ENCODE measurements at regions not wholly inside any gene's neighbourhood (a gene's known extent, or its start where the extent isn't known, plus 50 kb on each side); places are given as distances from the start of the nearest gene placed in this dataset.

DNA sequence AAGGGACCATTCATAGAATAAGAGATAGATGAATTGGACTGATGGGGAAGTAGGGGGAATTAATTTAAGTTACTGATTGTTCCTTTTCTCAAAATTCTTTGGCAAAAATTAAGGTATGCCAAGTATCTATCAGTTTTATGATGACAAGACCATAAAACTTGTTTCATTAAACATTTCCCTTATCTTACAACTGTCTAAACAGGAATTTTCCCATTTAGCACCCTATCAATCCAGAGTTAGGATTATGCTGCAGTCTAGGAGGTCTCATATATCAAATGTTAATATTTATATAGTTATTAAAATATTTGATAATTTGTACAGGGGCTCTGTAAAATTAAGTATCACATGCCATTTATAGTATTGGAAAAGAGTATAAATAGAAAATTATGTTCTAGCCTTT is 51.5 kb upstream of the ARID1B start:
- no peak for DNase-seq (ENCODE audit: low spot score)

DNA sequence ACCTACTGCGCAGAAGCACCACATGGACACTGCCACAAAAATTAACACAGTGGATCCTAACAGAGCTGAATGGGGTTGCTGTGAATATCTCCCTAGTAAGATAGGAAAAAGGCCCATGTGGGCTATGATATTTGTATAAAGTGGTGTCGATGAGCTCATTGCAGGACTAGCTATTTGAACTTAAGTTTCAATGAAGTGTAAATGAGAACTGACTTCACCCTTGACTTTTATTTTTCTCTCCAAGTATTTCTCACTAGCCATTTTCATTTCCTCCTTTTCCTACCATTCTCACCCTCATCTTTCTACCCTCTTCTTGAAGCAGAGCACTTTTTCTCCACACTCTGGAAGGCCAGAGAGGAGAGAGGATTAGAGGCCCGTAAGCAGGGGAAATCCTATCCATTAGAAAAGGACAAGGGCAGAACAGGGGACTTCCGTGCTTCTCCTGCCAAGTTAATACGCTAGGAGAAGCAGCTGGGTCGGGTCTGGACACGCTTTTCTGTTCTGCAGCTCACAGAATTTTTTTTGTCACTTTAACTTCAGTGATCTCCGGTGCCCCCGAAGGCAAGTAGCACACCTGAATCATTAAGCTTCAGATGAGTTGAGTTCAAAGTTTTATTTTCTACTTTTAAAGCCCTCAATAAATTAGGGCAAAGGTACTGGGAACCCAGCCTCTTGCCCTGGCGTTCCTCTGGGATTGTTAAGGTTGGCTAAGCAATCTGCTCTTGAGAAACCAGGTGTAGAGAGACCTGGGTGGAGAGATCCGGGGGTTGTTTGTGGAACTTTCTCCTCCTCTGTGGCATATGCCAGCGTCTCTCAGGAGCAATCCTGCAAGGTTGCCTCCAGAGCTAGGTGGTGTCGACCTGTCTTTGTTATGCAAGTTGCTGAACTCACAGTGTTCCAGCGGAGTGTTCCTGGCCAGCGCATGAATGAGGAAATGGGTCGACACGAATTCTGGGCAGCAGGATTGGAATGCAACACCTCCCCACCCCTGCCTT is 56.2 kb upstream of the ARID1B start:
- no peak for DNase-seq (ENCODE audit: low spot score)

DNA sequence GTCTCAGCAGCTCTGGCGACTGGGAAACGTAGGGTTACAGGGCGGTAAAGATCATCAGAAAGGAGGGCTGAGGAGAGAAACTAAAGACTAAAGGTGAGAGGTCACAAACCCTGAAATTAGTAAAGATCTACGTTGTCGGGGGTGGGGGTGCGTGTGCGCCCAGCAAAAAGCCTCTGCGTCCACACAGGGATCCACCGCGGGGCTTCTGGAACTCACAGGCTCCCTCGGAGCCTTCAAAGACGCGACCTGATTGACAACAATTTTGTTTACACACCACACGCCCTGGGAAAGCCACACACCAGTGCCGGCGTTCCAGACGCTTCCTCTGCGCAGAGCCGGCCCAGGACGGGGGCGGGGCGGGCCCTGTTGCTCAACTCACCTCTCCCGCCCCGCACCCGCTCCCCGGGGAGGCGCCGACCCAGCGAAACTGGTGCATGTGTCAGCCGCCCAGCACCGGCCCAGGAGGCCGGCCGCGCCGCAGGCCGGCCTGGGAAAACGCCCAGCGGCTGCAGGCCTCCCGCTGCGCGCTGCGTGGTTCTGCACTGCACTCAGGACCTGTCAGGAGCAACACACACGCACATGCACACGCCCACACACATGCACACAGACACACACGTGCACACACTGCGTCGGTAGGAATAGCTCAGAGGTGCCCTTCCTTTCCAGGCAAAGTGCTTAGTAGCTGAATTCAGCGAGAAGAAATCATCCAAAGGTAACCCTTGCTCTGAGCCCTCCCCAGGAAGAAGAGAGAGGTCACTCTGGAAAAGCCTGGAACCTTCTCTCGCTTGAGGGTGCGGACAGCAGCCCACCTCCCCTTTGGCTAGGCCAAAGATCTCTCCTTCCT is 57.2 kb upstream of the ARID1B start:
- peak; percentile 75 for DNase-seq (ENCODE audit: low spot score)

DNA sequence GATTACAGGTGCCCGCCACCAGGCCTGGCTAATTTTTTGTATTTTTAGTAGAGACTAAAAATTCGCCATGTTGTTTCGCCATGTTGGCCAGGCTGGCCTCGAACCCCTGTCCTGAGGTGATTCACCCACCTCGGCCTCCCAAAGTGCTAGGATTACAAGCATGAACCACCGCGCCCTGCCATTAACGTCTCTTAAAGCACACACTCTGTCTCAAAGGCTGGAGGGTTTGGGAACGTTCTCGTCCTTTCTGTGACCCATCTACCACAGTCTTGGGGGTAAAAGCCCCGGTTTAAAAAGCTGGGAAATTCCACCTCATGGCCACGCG is 57.8 kb upstream of the ARID1B start:
- DNase-seq (ENCODE audit: low spot score): no peak

DNA sequence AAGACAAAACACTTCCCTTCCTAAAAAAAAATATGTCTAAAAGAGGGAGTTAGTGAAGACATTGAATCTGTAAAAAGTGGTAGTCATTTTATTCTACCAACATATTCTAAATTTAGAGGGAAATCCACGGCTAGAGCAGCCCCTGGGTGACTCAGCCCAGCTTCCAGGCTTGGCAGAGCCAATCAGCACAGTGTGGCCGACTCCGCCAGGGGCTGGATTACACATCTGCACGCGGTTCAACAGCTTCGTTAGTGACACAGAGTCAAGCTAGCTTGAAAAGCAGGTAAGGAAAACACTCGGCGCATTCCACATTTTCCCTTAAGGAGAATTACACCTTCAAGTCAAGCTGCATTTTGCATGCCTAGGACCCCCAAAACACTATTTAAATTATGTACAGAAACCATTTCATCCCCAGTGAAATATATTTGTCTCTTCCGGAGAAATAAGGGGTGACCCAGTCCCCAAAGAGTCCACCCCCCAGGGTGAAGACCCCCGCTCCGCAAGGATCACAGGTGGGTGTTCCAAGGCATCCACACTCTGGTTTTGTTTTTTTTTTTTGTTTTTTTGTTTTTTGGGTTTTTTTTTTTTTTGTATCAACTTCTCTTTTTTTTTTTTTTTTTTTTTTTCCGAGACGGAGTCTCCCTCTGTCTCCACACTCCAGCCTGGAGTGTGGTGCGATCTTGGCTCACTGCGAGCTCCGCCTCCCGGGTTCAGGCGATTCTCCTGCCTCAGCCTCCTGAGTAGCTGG is 58.4 kb upstream of the ARID1B start:
- DNase-seq (ENCODE audit: low spot score): no peak

DNA sequence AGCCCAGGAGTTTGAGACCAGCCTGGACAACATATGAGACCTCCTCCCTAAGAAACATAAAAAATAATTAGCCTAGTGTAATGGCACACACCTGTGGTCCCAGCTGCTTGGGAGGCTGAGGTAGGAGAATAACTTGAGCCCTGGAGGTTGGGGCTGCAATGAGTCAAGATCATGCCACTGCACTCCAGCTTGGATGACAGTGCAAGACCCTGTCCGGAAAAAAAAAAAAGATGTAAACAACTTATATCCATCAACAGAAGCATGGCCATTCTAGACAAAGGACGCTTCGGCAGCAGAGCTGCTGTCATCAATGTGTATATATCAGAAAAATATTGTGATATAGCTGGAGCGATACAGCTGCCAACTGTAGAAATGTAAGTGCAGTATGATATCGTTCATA is 59.6 kb upstream of the ARID1B start:
- no peak for DNase-seq (ENCODE audit: low spot score)

DNA sequence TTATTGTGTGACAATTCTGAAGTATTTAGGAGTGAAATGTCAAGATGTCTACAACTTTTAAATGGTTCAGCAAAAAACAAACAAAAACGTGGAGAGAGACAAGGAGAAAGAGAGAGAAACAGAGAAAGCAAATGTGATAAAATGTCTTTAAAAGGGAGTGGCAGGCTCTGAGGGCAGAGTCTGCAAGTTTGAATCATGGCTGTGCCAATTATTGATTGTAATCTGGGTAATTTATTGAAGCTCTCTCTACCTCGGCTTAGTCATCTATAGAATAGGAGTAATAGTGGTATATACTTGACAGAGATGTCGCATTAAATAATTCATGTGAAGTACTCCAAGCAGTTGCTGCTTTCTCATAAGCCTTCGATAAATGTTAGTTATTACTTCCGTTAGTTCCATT is 61.3 kb upstream of the ARID1B start:
- DNase-seq (ENCODE audit: low spot score): no peak

DNA sequence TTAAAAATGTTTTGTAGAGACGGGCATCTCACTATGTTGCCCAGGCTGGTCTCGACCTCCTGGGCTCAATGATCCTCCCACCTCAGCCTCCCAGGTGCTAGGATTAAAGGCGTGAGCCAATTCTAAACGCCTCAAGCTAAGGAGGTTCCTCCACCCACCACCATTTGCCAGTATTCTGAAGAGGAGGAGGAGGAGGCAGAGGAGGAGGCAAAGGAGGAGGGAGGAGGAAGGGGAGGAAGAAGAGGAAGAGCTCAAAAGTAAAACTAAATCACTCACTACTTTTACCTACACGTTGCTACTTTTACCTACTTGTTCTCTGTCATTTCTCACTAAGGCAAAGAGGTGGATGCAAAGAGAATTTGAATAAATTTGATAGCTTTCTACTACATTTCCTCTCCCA is 63.6 kb upstream of the ARID1B start:
- no peak for DNase-seq (ENCODE audit: low spot score)

DNA sequence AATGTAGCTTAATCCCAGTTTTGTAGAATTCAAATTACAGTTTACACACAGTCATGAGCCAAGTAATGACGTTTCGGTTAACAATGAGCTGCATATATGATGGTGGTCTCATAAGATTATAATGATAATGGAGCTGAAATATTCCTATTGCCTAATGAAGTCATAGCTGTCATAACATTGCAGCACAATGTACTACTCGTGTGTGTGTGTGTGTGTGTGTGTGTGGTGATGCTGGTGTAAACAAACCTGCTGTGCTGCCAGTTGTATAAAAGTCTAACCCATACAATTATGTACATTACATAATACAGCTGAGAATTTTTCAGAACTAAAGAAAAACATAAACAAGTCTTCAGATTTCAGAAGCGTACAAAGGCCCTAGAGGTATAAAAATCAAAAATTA is 66.7 kb upstream of the ARID1B start:
- no peak for DNase-seq (ENCODE audit: low spot score)

DNA sequence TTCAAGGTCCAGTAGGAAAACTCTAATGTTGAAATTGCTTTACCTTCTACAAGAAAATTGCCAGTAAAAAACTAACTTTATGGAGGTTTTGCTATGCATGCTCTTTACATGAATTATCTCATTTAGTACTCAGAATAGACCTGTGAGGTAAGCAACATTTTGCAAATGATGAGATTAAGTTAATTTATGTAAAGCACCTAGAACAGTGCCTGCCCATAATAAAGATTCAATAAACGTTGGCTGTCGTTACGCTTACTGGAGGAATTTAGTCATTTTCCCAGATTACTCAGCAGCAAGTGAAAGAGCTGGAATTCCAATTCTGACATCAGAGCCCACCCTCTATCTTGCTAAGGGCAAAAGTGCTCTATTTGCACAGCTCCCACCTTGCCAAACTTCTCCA is 69.4 kb upstream of the ARID1B start:
- DNase-seq (ENCODE audit: low spot score): no peak

DNA sequence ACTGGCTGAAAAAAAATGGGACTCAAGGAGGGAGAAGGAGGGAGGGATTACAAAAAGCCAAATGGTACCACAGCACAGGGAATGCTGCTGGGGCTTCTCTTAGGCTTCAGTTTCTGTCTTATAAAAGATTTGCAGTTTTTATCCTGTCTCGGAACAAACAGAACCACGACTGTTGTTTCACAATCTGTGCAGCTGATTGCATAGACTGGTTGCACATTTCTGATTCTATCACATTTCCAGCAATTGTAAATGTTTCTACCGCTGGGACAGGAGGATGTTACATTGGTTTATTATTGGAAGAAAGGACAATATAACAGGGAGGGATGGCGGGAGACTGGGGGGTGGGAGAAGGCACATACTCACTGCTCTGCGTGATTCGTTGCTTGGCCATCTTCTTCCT is 73.5 kb upstream of the ARID1B start:
- DNase-seq (ENCODE audit: low spot score): no peak

DNA sequence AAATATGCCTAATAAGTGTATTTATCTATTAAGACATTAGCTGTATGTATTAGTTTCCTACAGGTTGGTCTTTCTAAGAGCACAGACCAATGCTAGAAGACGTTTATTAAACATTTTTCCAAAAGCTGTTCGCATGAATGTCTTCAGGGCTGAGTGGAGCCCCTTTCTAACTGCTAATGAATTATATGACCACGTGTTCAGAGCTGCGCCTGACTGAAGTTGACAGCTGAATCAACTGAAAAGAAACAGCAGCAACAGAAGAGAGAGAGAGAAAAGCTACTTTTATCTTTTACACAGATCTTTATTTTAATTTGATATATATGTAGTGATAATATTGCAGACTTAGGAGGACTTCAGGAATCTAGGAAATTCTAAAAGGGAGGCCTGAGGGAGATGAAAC is 75.2 kb upstream of the ARID1B start:
- no peak for DNase-seq (ENCODE audit: low spot score)

DNA sequence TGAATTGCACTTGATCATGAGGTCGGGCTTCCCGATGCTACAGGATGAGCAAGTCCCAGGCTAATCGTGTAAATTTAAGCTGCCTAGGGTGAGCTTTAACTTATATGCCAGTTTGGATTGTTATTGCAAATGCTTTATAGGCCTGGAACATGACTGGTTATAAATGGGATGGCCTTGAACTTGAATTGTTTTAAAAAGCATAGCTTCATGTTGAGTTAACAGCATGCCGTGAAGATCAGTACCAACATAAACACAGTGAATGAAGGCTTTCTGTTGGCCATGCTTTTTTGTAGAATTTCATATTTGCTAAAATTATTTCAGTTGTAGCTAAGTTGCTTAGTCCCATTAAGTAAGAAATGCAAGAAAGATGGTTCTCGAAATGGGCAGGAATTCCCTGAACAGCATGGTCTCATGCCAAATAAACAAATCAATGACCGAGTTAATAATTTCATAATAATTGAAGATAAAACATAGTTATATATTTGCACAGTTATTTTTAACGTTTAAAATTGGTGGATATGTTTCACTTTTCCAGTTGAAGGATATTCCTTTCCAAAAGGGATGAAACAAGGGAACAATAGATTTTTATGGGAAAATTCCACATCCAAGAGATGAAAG is 76.6 kb upstream of the ARID1B start:
- DNase-seq (ENCODE audit: low spot score): no peak

DNA sequence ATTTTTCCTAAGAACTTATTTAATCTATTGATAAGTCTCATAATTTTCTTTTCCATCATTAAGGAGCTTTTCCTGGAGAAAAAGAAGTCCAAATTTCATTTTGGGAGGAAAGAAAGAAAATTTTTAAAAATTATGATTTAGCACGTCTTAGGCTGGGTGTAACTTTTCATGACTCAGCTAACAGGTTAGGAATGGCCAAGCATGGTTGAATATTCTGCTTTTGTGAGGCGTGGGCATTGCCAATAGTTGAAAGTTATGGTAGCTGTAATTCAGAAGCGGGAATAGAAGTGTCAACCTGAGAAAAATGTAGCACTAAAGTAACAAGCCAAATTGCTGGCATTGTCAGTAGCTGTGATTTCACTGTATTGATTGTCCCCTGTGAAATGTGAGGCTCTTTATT is 77.2 kb upstream of the ARID1B start:
- DNase-seq (ENCODE audit: low spot score): no peak

DNA sequence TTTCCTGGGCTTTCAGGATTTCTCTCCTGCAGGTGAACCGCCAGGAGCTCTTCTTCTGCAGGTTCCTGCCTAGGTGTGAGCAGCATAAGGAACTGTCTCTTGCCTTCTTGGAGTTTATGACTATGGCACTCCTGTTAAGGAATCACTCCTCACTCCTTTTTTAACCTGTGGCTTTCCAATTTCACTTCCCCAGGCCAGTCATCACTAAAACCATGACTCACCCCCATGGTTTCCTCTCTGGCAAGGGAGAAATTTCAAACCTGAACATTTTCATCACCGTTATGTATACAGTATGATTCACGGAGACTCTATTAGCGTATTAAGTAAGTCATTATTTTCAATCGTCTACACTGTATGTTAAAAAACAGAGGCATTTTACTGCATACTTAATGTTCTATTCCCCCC is 78.2 kb upstream of the ARID1B start:
- DNase-seq (ENCODE audit: low spot score): no peak

DNA sequence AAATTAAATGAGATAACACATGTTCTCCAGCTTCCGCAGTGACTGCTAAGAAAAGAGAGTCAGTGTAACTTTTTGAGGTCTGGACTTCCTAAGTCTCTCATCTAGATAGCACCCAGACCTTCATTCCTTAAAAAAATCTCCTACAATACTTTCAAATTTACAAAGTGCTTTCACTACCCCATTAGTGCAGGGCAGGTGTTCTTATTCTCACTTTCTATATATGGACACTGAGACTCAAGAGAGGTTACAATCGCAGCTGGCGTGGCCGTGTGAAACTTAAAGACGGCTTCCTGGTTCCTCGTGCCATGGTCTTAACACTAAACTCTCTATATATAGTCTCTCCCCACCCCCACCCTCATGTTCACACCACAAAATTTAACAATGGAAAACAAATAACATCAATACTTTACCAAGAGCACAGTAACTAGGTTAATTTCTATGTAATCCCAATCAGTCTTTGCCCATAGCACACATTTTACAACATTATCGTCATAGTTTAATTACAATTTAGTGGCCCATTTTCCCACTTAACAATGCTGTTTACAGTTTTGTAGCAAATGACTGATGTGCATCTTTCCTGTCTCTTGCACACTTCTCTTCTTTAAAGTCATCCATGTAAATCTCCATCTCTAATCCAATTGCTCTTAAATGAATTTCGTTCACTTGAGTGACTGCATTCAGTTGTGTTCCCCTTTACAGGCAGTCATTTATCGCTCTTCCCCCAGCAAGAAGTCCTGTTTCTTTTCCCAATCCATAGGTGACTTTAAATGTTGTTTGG is 78.8 kb upstream of the ARID1B start:
- DNase-seq (ENCODE audit: low spot score): no peak

DNA sequence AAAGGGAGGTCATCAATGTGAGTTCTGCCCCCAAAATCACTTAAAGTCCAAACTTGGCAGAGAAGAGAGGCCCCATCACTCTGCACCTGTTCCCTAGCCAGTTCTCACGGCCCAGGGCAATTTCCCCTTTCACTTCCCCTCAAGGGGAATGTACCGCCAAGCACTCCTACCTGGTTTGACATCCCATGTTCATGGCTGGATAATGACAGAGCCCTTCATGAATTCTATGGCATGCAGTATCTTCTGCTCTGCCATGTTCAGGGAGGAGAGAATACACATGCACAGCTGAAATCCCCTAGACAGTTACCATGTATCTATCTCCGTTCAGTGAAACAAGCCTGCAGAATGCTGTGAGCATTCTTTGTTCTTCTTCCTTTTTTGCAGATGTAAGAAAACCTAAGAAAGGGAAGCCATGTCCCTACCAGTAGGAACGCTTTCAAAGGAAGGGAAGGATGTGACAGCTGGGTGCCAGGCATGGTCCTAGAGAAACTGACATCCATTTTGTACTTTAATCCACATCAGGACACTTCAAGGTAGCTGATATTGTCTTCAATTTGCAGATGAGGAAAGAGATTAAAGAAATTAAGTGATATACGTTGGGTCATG is 79.8 kb upstream of the ARID1B start:
- no peak for DNase-seq (ENCODE audit: low spot score)

DNA sequence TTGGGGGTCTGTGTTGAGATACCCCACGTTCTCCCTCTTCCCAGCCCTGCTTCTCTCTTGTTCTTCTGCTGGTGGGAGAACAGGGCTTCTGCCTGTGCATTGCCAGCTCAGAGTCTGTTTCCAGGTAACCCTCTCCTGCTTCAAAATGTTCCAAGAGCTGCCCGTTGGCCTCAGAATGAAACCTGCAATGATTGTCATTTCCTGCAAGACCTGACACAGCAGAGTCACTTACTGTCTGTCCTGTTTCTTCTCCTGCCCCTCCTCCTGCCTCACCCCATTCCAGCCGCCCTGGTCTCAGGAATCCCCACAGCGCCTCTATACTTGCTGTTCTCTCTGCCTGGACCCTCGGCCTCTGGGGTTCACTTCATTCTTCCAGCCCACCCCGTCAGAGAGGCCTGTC is 81.4 kb upstream of the ARID1B start:
- no peak for DNase-seq (ENCODE audit: low spot score)

DNA sequence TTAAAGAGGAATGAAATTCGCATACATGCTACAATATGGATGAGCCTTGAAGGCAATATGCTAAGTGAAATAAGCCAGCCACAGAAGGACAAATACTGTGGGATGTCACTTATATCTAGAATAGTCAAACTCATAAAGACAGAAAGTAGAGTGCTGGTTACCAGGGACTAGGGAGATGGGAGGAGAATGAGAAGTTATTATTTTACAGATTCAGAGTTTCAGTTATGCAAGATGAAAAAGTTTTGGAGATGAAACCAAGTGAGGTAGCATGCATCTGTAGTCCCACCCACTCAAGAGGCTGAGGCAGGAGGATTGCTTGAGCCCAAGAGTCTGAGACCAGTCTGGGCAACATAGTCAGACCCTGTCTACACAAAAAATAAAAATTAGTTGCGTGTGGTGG is 82.5 kb upstream of the ARID1B start:
- no peak for DNase-seq (ENCODE audit: low spot score)

DNA sequence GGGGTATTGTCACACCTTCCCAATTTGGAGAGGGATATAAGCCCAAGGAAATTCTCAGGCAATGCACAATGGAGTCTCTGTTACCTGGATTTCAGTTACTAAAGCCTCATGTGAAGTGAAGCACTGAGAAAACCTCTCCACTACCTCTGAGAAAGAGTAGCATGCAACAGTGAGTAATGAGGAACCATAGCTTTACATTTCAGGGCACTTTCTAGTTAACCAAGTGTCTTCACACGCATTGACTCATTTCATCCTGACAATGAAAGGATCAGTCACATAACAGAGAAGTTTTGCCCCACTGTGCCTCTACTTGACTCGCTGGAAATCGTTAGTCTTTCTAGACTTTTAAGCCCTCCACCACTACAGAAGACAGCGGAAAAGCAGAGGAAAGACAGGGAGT is 86.2 kb upstream of the ARID1B start:
- DNase-seq (ENCODE audit: low spot score): no peak

DNA sequence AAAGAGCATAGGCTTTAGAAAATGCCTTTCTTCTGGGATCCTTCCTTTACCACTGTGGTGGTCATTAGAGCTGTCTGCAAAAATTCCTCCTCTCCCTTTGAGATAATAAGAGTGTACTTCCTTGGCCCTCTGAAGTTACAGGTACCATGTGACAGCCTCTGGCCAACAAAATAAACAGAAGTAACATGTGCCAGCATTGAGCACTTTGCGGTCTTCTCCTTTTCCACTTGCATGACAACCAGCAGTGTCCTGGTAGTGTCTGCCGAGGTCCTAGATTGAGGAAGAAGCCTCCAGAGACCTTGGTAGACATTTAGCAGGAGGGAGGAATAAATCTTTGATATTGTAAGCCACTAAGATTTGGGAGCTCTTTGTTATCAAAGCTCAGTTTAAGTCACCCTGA is 87.5 kb upstream of the ARID1B start:
- no peak for DNase-seq (ENCODE audit: low spot score)
